SK-N-SH (cell line): ENCODE measurements at regions not wholly inside any gene's neighbourhood (a gene's known extent, or its start where the extent isn't known, plus 50 kb on each side); places are given as distances from the start of the nearest gene placed in this dataset.

ENCODE experiments used
- CTCF ChIA-PET: fragments of 300-600, 350-600 bp; formaldehyde crosslinking; extraction: SDS; loops from one replicate; lab custom pipeline; 2021; lab: Yijun Ruan, JAX
- POLR2A ChIA-PET: fragments of 350-600 bp; sonication (Branson Sonifier 250); formaldehyde crosslinking; extraction: SDS; loops from one replicate; lab custom pipeline; 2020; ENCODE audit warnings: antibody characterized with exemption, inconsistent platforms; lab: Yijun Ruan, JAX
- DNase-seq: peaks from one replicate; pipeline ENCODE4 v3.0.0; 2012
- H2AFZ ChIP-seq: fragments of 200-600 bp; sonication (generic); 2 replicates; pipeline ENCODE4 v1.8.1; 2016; ENCODE audit warnings: antibody characterized with exemption, mild to moderate bottlenecking, low read depth
- H3F3A ChIP-seq: fragments of 200-600 bp; sonication (generic); replicated peaks from 2 replicates; pipeline ENCODE3; 2016; ENCODE audit warnings: antibody characterized with exemption, mild to moderate bottlenecking; ENCODE audit not compliant: insufficient read depth
- H3K27ac ChIP-seq, 2 experiments: fragments of 200-500 bp in 1 of 2; fragments of 200-600 bp in 1 of 2; sonication (Bioruptor generic) in 1 of 2; sonication (generic), shearing (Covaris generic) in 1 of 2; 2 replicates each; pipeline versions ENCODE4 v1.5.1 to v1.6.1; 2014 to 2016; ENCODE audit warnings: low read depth in 2 of 2, inconsistent platforms in 1 of 2, low read length in 1 of 2, mild to moderate bottlenecking in 1 of 2, mixed read lengths in 1 of 2
- H3K27me3 ChIP-seq: fragments of 200-600 bp; sonication (generic), shearing (Covaris generic); 2 replicates; pipeline ENCODE4 v1.6.1; 2016; ENCODE audit warnings: mixed run types; ENCODE audit not compliant: insufficient read depth
- H3K36me3 ChIP-seq, 2 experiments: fragments of 200-500 bp in 1 of 2; fragments of 200-600 bp in 1 of 2; sonication (Bioruptor generic) in 1 of 2; sonication (generic) in 1 of 2; replicated peaks in 1 of 2; 2 replicates each; pipeline versions ENCODE3 to v1.5.1; 2014 to 2016; ENCODE audit warnings: low read length in 1 of 2, mild to moderate bottlenecking in 1 of 2; ENCODE audit not compliant: insufficient read depth in 2 of 2, control insufficient read depth in 1 of 2
- H3K4me1 ChIP-seq, 2 experiments: fragments of 200-500 bp in 1 of 2; fragments of 200-600 bp in 1 of 2; sonication (Bioruptor generic) in 1 of 2; sonication (generic), shearing (Covaris generic) in 1 of 2; 2 replicates each; pipeline versions ENCODE4 v1.5.1 to v1.6.1; 2014 to 2016; ENCODE audit warnings: low read depth in 1 of 2, low read length in 1 of 2, mixed run types in 1 of 2; ENCODE audit not compliant: insufficient read depth in 2 of 2, control insufficient read depth in 1 of 2
- H3K4me2 ChIP-seq: fragments of 200-600 bp; sonication (generic), shearing (Covaris generic); 2 replicates; pipeline ENCODE4 v1.6.1; 2017; ENCODE audit warnings: mixed run types
- H3K4me3 ChIP-seq, 2 experiments: fragments of 200-500 bp in 1 of 2; fragments of 200-600 bp in 1 of 2; sonication (Bioruptor generic) in 1 of 2; sonication (generic), shearing (Covaris generic) in 1 of 2; 2 replicates each; pipeline versions ENCODE4 v1.5.1 to v1.8.1; 2014 to 2016; ENCODE audit warnings: low read depth in 2 of 2, inconsistent platforms in 1 of 2, low read length in 1 of 2, mild to moderate bottlenecking in 1 of 2, mixed read lengths in 1 of 2, moderate library complexity in 1 of 2
- H3K79me2 ChIP-seq: fragments of 200-600 bp; sonication (generic); 2 replicates; pipeline ENCODE4 v1.8.1; 2017; ENCODE audit warnings: mild to moderate bottlenecking; ENCODE audit not compliant: insufficient read depth
- H3K9ac ChIP-seq: fragments of 200-600 bp; sonication (generic); 2 replicates; pipeline ENCODE4 v1.6.1; 2017; ENCODE audit warnings: mixed run types
- H3K9me2 ChIP-seq: fragments of 200-600 bp; sonication (generic); 2 replicates; pipeline ENCODE4 v1.6.1; 2017; ENCODE audit warnings: mixed run types
- H3K9me3 ChIP-seq: fragments of 200-600 bp; sonication (generic); 2 replicates; pipeline ENCODE4 v1.6.1; 2017; ENCODE audit warnings: mixed run types, mild to moderate bottlenecking, moderate library complexity
- H4K20me1 ChIP-seq: fragments of 200-600 bp; sonication (generic); 2 replicates; pipeline ENCODE4 v1.6.1; 2017; ENCODE audit warnings: mild to moderate bottlenecking, mixed run types; ENCODE audit not compliant: insufficient read depth
- CHD2 ChIP-seq: fragments of 150-350 bp; IDR thresholded peaks from 2 replicates; pipeline ENCODE4 v1.6.1; 2018; ENCODE audit warnings: low read length; ENCODE audit not compliant: partially characterized antibody
- CTCF ChIP-seq: fragments of 200-600 bp; sonication (generic); IDR thresholded peaks from 2 replicates; pipeline ENCODE4 v1.6.1; 2017; ENCODE audit warnings: antibody characterized with exemption, mild to moderate bottlenecking, moderate library complexity
- EZH2phosphoT487 ChIP-seq: fragments of 200-600 bp; sonication (generic); IDR thresholded peaks from 2 replicates; pipeline ENCODE4 v1.6.1; 2017; ENCODE audit warnings: low read depth, mixed run types, mild to moderate bottlenecking, antibody characterized with exemption, moderate library complexity, borderline replicate concordance
- GATA2 ChIP-seq: sonication (generic); formaldehyde crosslinking; IDR thresholded peaks from 2 replicates; pipeline ENCODE4 v1.5.0; 2020; ENCODE audit warnings: mild to moderate bottlenecking, missing genetic modification reagents
- IRF3 ChIP-seq: fragments of 150-350 bp; IDR thresholded peaks from 2 replicates; pipeline ENCODE4 v1.6.1; 2016; ENCODE audit warnings: mild to moderate bottlenecking, low read depth, low read length
- MEF2A ChIP-seq: IDR thresholded peaks from 2 replicates; pipeline ENCODE4 v1.4.0; 2012; ENCODE audit warnings: low read depth, borderline replicate concordance
- MXI1 ChIP-seq: IDR thresholded peaks from 2 replicates; pipeline ENCODE4 v1.6.1; 2012; ENCODE audit warnings: mild to moderate bottlenecking, low read depth, low read length, improper control_type of control experiment
- RFX5 ChIP-seq: IDR thresholded peaks from 2 replicates; pipeline ENCODE4 v1.6.1; 2012; ENCODE audit warnings: mild to moderate bottlenecking, improper control_type of control experiment, low read length
- SIN3A ChIP-seq: IDR thresholded peaks from 2 replicates; pipeline ENCODE4 v1.6.1; 2012; ENCODE audit warnings: low read depth, mild to moderate bottlenecking, low read length, moderate library complexity, borderline replicate concordance
- SMC3 ChIP-seq: IDR thresholded peaks from 2 replicates; pipeline ENCODE4 v1.6.1; 2012; ENCODE audit warnings: low read depth, low read length, improper control_type of control experiment
- TAF1 ChIP-seq: IDR thresholded peaks from 2 replicates; pipeline ENCODE4 v1.6.1; 2012; ENCODE audit warnings: low read depth, mild to moderate bottlenecking, low read length, moderate library complexity, borderline replicate concordance
- USF1 ChIP-seq: IDR thresholded peaks from 2 replicates; pipeline ENCODE4 v1.4.0; 2012; ENCODE audit warnings: low read depth, borderline replicate concordance
- USF2 ChIP-seq: fragments of 150-350 bp; IDR thresholded peaks from 2 replicates; pipeline ENCODE4 v1.6.1; 2017; ENCODE audit warnings: antibody characterized with exemption, low read length, low read depth, borderline replicate concordance
- YY1 ChIP-seq: IDR thresholded peaks from 2 replicates; pipeline ENCODE4 v1.4.0; 2012; ENCODE audit warnings: low read depth, mild to moderate bottlenecking
- WGBS: methylation state at CpG from one replicate; pipeline ENCODE4 v1.1.6; 2017; ENCODE audit warnings: low lambda C conversion rate; 5-methylcytosine and 5-hydroxymethylcytosine counted together
- TF ChIP-seq, protein P1 (sequence below): IDR thresholded peaks from 2 replicates; pipeline ENCODE4 v1.4.0; 2012; ENCODE audit warnings: low read depth
- TF ChIP-seq, protein P2 (sequence below): IDR thresholded peaks from 2 replicates; pipeline ENCODE4; 2012
- TF ChIP-seq, protein P3 (sequence below): IDR thresholded peaks from 2 replicates; pipeline ENCODE4 v1.4.0; 2012; ENCODE audit warnings: low read depth, borderline replicate concordance

- no peak for DNase-seq
- no peak overlapping the region for H2AFZ ChIP-seq
- peaks cover 5% of the 10 kb centered on the region; the same call in 1 of the 2 replicates for H3K27me3 ChIP-seq
- H3K9ac ChIP-seq, result no peak overlapping the region
- 52% methylated on average over 5 of the region's 5 CpGs for WGBS
- H3K4me2 ChIP-seq, result no peak overlapping the region
- no peak overlapping the region for H3K27ac ChIP-seq
- CTCF ChIA-PET, result no interaction called here
- H3K9me3 ChIP-seq, result no peaks in the 10 kb centered on the region
- no peaks in the 10 kb centered on the region for H3F3A ChIP-seq
- peaks cover 0 to 28% of the 10 kb centered on the region in 2 experiments; a peak in 2 of 4 replicates for H3K4me1 ChIP-seq
- TF ChIP-seq USF1 (no peak), SMC3 (no peak), SIN3A (no peak), GATA2 (no peak), TAF1 (no peak), YY1 (no peak), MXI1 (no peak), MEF2A (no peak), EZH2phosphoT487 (no peak), RFX5 (no peak), CTCF (no peak), CHD2 (no peak), USF2 (no peak), IRF3 (no peak)
- TF ChIP-seq, protein P1, sequence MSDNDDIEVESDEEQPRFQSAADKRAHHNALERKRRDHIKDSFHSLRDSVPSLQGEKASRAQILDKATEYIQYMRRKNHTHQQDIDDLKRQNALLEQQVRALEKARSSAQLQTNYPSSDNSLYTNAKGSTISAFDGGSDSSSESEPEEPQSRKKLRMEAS, result no peak
- TF ChIP-seq, protein P2, sequence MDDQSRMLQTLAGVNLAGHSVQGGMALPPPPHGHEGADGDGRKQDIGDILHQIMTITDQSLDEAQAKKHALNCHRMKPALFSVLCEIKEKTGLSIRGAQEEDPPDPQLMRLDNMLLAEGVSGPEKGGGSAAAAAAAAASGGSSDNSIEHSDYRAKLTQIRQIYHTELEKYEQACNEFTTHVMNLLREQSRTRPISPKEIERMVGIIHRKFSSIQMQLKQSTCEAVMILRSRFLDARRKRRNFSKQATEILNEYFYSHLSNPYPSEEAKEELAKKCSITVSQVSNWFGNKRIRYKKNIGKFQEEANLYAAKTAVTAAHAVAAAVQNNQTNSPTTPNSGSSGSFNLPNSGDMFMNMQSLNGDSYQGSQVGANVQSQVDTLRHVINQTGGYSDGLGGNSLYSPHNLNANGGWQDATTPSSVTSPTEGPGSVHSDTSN, result no peak
- TF ChIP-seq, protein P3, sequence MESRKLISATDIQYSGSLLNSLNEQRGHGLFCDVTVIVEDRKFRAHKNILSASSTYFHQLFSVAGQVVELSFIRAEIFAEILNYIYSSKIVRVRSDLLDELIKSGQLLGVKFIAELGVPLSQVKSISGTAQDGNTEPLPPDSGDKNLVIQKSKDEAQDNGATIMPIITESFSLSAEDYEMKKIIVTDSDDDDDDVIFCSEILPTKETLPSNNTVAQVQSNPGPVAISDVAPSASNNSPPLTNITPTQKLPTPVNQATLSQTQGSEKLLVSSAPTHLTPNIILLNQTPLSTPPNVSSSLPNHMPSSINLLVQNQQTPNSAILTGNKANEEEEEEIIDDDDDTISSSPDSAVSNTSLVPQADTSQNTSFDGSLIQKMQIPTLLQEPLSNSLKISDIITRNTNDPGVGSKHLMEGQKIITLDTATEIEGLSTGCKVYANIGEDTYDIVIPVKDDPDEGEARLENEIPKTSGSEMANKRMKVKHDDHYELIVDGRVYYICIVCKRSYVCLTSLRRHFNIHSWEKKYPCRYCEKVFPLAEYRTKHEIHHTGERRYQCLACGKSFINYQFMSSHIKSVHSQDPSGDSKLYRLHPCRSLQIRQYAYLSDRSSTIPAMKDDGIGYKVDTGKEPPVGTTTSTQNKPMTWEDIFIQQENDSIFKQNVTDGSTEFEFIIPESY, result no peak
- TF ChIP-seq, all 33 proteins: peak for 0
- no peaks in the 10 kb centered on the region for H3K36me3 ChIP-seq
- no peaks in the 10 kb centered on the region for H4K20me1 ChIP-seq
- H3K79me2 ChIP-seq, result no peaks in the 10 kb centered on the region
- POLR2A ChIA-PET, result no interaction called here
- no peaks in the 10 kb centered on the region for H3K9me2 ChIP-seq
- H3K4me3 ChIP-seq, result no peak overlapping the region
These were observed 73.6 kb upstream of the GRK3 start for GRCh38 chr22:25490896-25491295.
